Aorta (tissue), 5 donors: ENCODE measurements at regions not wholly inside any gene's neighbourhood (a gene's known extent, or its start where the extent isn't known, plus 50 kb on each side); places are given as distances from the start of the nearest gene placed in this dataset.

Experiments
- ATAC-seq: fragments of 200-7000 bp; cut with Tn5 transposase; one replicate; pipeline ENCODE4 v1.9.1; 2022; ENCODE audit warnings: moderate library complexity; ENCODE audit not compliant: low FRiP score
- DNase-seq, 2 donors: peaks; one replicate each; pipeline ENCODE4 v3.0.0-alpha.2; 2020
- H3K27ac ChIP-seq, 2 donors: one replicate each; pipeline ENCODE4 v1.5.1; 2013; ENCODE audit warnings: low read length in 2 of 2, mild to moderate bottlenecking in 2 of 2, moderate library complexity in 2 of 2, control low read depth in 1 of 2, inconsistent platforms in 1 of 2, low read depth in 1 of 2
- H3K27me3 ChIP-seq, 2 donors: one replicate each; pipeline ENCODE4 v1.6.1; 2013; ENCODE audit warnings: control low read depth in 1 of 2, low read length in 1 of 2, mild to moderate bottlenecking in 1 of 2, moderate library complexity in 1 of 2; ENCODE audit not compliant: insufficient read depth in 2 of 2, control insufficient read depth in 1 of 2
- H3K36me3 ChIP-seq, 2 donors: one replicate each; pipeline ENCODE4 v1.6.1; 2013; ENCODE audit warnings: control low read depth in 1 of 2, low read length in 1 of 2, mild to moderate bottlenecking in 1 of 2; ENCODE audit not compliant: insufficient read depth in 2 of 2, control insufficient read depth in 1 of 2
- H3K4me1 ChIP-seq, 2 donors: one replicate each; pipeline ENCODE4 v1.6.1; 2013; ENCODE audit warnings: low read length in 2 of 2, control low read depth in 1 of 2, mild to moderate bottlenecking in 1 of 2, moderate library complexity in 1 of 2; ENCODE audit not compliant: insufficient read depth in 2 of 2, control insufficient read depth in 1 of 2
- H3K4me3 ChIP-seq, 2 donors: one replicate each; pipeline ENCODE4 v1.5.1; 2013; ENCODE audit warnings: low read length in 2 of 2, control low read depth in 1 of 2, mild to moderate bottlenecking in 1 of 2
- H3K9me3 ChIP-seq: one replicate; pipeline ENCODE4 v1.6.1; 2013; ENCODE audit warnings: mild to moderate bottlenecking, low read length; ENCODE audit not compliant: control insufficient read depth
- WGBS, 2 donors: extraction: QIAGEN DNeasy Blood & Tissue Kit; methylation state at CpG; one replicate each; pipeline ENCODE4 v1.1.7; 2013; 5-methylcytosine and 5-hydroxymethylcytosine counted together
- intact Hi-C, 2 donors: fragments of 100-400 bp; cut with DNase I; formaldehyde crosslinking; loops; one replicate each; pipeline versions ENCODE4 v1.14.2 to v1.15.0; 2022
- donor health status: healthy with polysubstance abuse.
- donor health status: Bipolar disorder and iron deficiency.
- donor health status: DM: no; HTN: no; CAD: no.
- donor health status: DM: no; HTN: no; CAD: no.
- donor health status: DM: yes; HTN: yes; CAD: no.

GRCh38 chr2:189261431-189261841 is 81.9 kb upstream of the COL5A2 start:
- Histone ChIP-seq H3K27me3 (no peaks in the 10 kb centered on the region), H3K9me3 (no peaks in the 10 kb centered on the region), H3K4me1 (peaks cover 5 to 7% of the 10 kb centered on the region in 2 donors), H3K4me3 (no peak overlapping the region), H3K36me3 (no peaks in the 10 kb centered on the region), H3K27ac (no peak overlapping the region)
- WGBS, 2 donors, result 1 to 4% methylated on average over 2 of the region's 2 CpGs
- DNase-seq (no peak), ATAC-seq (no peak)
- intact Hi-C loops, result no loop called here

GRCh38 chr2:189261916-189262315 is 82.4 kb upstream of the COL5A2 start:
- Histone ChIP-seq H3K9me3 (no peaks in the 10 kb centered on the region), H3K27ac (no peak overlapping the region), H3K4me3 (no peak overlapping the region), H3K36me3 (no peaks in the 10 kb centered on the region), H3K27me3 (no peaks in the 10 kb centered on the region), H3K4me1 (peaks cover 5 to 7% of the 10 kb centered on the region in 2 donors)
- intact Hi-C loops, result no loop called here
- WGBS, 2 donors, result 89 to 93% methylated on average over 1 of the region's 1 CpG
- ATAC-seq (no peak), DNase-seq (no peak)

- no peak overlapping the region for H3K27ac ChIP-seq
- no peaks in the 10 kb centered on the region for H3K36me3 ChIP-seq
- H3K9me3 ChIP-seq, result no peaks in the 10 kb centered on the region
- peaks cover 0 to 2% of the 10 kb centered on the region in 2 donors for H3K4me1 ChIP-seq
- H3K27me3 ChIP-seq, result no peaks in the 10 kb centered on the region
- DNase-seq (no peak), ATAC-seq (no peak)
- 85 to 91% methylated on average over 3 of the region's 3 CpGs for WGBS, 2 donors
- H3K4me3 ChIP-seq, result no peak overlapping the region
- intact Hi-C loops, result loop anchor here in 1 of 2 donors (5.0 kb wide), 1 partner anchor 39 kb away; no protein-coding TSS in a partner anchor
Observed at GRCh38 chr2:189265696-189266320, 86.2 kb upstream of the COL5A2 start.

GRCh38 chr2:189267491-189267890 is 87.9 kb upstream of the COL5A2 start:
- DNase-seq (no peak), ATAC-seq (no peak)
- H3K36me3 ChIP-seq, result no peaks in the 10 kb centered on the region
- H3K4me1 ChIP-seq, result no peaks in the 10 kb centered on the region
- peak overlapping the region in 1 of 2 donors; percentile 67 for H3K27ac ChIP-seq
- H3K27me3 ChIP-seq, result no peaks in the 10 kb centered on the region
- intact Hi-C loops, result loop anchor here in 1 of 2 donors (5.0 kb wide), 1 partner anchor 40 kb away; no protein-coding TSS in a partner anchor
- H3K4me3 ChIP-seq, result no peak overlapping the region
- no peaks in the 10 kb centered on the region for H3K9me3 ChIP-seq
- WGBS, 2 donors, result 49% methylated on average over 2 of the region's 2 CpGs

GRCh38 chr2:189267925-189268579 is 88.5 kb upstream of the COL5A2 start:
- ATAC-seq (no peak), DNase-seq (no peak)
- no peaks in the 10 kb centered on the region for H3K27me3 ChIP-seq
- H3K27ac ChIP-seq, result no peak overlapping the region
- no peaks in the 10 kb centered on the region for H3K9me3 ChIP-seq
- H3K4me1 ChIP-seq, result no peaks in the 10 kb centered on the region
- no peak overlapping the region for H3K4me3 ChIP-seq
- H3K36me3 ChIP-seq, result no peaks in the 10 kb centered on the region
- intact Hi-C loops, result loop anchor here in 1 of 2 donors (5.0 kb wide), 1 partner anchor 41 kb away; no protein-coding TSS in a partner anchor

GRCh38 chr2:189268763-189269162 is 89.2 kb upstream of the COL5A2 start:
- DNase-seq (no peak), ATAC-seq (no peak)
- Histone ChIP-seq H3K27me3 (no peaks in the 10 kb centered on the region), H3K36me3 (no peaks in the 10 kb centered on the region), H3K4me3 (no peak overlapping the region), H3K9me3 (no peaks in the 10 kb centered on the region), H3K4me1 (no peaks in the 10 kb centered on the region), H3K27ac (no peak overlapping the region)
- intact Hi-C loops, result loop anchor here in 1 of 2 donors (5.0 kb wide), 1 partner anchor 41 kb away; no protein-coding TSS in a partner anchor
- WGBS, 2 donors, result 80 to 86% methylated on average over 2 of the region's 2 CpGs

GRCh38 chr2:189273734-189274133 is 94.2 kb upstream of the COL5A2 start:
- ATAC-seq (no peak), DNase-seq (no peak)
- Histone ChIP-seq H3K4me3 (no peak overlapping the region), H3K4me1 (no peaks in the 10 kb centered on the region), H3K9me3 (no peaks in the 10 kb centered on the region), H3K27me3 (no peaks in the 10 kb centered on the region), H3K27ac (no peak overlapping the region), H3K36me3 (no peaks in the 10 kb centered on the region)
- intact Hi-C loops, result no loop called here
- 45 to 46% methylated on average over 2 of the region's 2 CpGs for WGBS, 2 donors

- DNase-seq (no peak), ATAC-seq (no peak)
- intact Hi-C loops, result no loop called here
- H3K4me3 ChIP-seq, result no peak overlapping the region
- no peaks in the 10 kb centered on the region for H3K27me3 ChIP-seq
- no peak overlapping the region for H3K27ac ChIP-seq
- no peaks in the 10 kb centered on the region for H3K9me3 ChIP-seq
- no peaks in the 10 kb centered on the region for H3K36me3 ChIP-seq
- H3K4me1 ChIP-seq, result no peaks in the 10 kb centered on the region
Observed at GRCh38 chr2:189274361-189274760, 94.8 kb upstream of the COL5A2 start.

GRCh38 chr2:189276277-189276676 is 96.7 kb upstream of the COL5A2 start:
- no peaks in the 10 kb centered on the region for H3K27me3 ChIP-seq
- no peak overlapping the region for H3K27ac ChIP-seq
- intact Hi-C loops, result no loop called here
- H3K4me3 ChIP-seq, result no peak overlapping the region
- H3K4me1 ChIP-seq, result no peaks in the 10 kb centered on the region
- H3K36me3 ChIP-seq, result no peaks in the 10 kb centered on the region
- 54 to 69% methylated on average over 2 of the region's 2 CpGs for WGBS, 2 donors
- no peak for ATAC-seq
- no peak for DNase-seq
- H3K9me3 ChIP-seq, result no peaks in the 10 kb centered on the region
